H9 (cell line): ENCODE measurements at regions not wholly inside any gene's neighbourhood (a gene's known extent, or its start where the extent isn't known, plus 50 kb on each side); places are given as distances from the start of the nearest gene placed in this dataset.

Experiments
- DNase-seq: peaks from one replicate; pipeline ENCODE4 v3.0.0-alpha.2; 2017
- H2AFZ ChIP-seq: one replicate; pipeline ENCODE4 v1.6.1; 2013; ENCODE audit warnings: mild to moderate bottlenecking, low read length, control low read depth, moderate library complexity
- H2AK5ac ChIP-seq: 2 replicates; pipeline ENCODE4 v1.6.1; 2013; ENCODE audit warnings: low read length, control low read depth, mixed read lengths; ENCODE audit not compliant: insufficient read length
- H2BK120ac ChIP-seq: one replicate; pipeline ENCODE4 v1.6.1; 2013; ENCODE audit warnings: low read depth, mild to moderate bottlenecking, low read length, control low read depth, inconsistent platforms; ENCODE audit not compliant: poor library complexity, severe bottlenecking
- H2BK12ac ChIP-seq: 2 replicates; pipeline ENCODE4 v1.6.1; 2013; ENCODE audit warnings: low read length, control low read depth, mixed read lengths, low read depth; ENCODE audit not compliant: insufficient read length
- H2BK15ac ChIP-seq: 2 replicates; pipeline ENCODE4 v1.6.1; 2013; ENCODE audit warnings: low read depth, low read length, control low read depth
- H2BK20ac ChIP-seq: one replicate; pipeline ENCODE4 v1.6.1; 2013; ENCODE audit warnings: low read depth, mild to moderate bottlenecking, low read length, control low read depth, inconsistent platforms; ENCODE audit not compliant: poor library complexity, severe bottlenecking
- H2BK5ac ChIP-seq: 2 replicates; pipeline ENCODE4 v1.6.1; 2013; ENCODE audit warnings: low read length, control low read depth, mixed read lengths; ENCODE audit not compliant: insufficient read length
- H3K14ac ChIP-seq: 2 replicates; pipeline ENCODE4 v1.6.1; 2013; ENCODE audit warnings: low read length, control low read depth; ENCODE audit not compliant: insufficient read depth
- H3K18ac ChIP-seq: 2 replicates; pipeline ENCODE4 v1.6.1; 2013; ENCODE audit warnings: low read depth, mild to moderate bottlenecking, mixed read lengths, low read length, control low read depth; ENCODE audit not compliant: insufficient read length
- H3K23ac ChIP-seq: 2 replicates; pipeline ENCODE4 v1.6.1; 2013; ENCODE audit warnings: low read length, control low read depth, mixed read lengths, low read depth; ENCODE audit not compliant: insufficient read length
- H3K23me2 ChIP-seq: 2 replicates; pipeline ENCODE4 v1.6.1; 2013; ENCODE audit warnings: low read depth, mild to moderate bottlenecking, mixed read lengths, low read length, control low read depth; ENCODE audit not compliant: insufficient read length, poor library complexity, severe bottlenecking
- H3K27ac ChIP-seq: 2 replicates; pipeline ENCODE4 v1.5.1; 2013; ENCODE audit warnings: low read length, control low read depth, mixed read lengths, low read depth; ENCODE audit not compliant: insufficient read length
- H3K27me3 ChIP-seq: 2 replicates; pipeline ENCODE4 v1.6.1; 2013; ENCODE audit warnings: low read length, control low read depth, inconsistent platforms; ENCODE audit not compliant: insufficient read depth
- H3K4ac ChIP-seq: 2 replicates; pipeline ENCODE4 v1.6.1; 2013; ENCODE audit warnings: low read depth, mild to moderate bottlenecking, control low read depth, inconsistent platforms, low read length, moderate library complexity
- H3K4me1 ChIP-seq: 2 replicates; pipeline ENCODE4 v1.6.1; 2013; ENCODE audit warnings: low read length, control low read depth, inconsistent platforms; ENCODE audit not compliant: insufficient read depth
- H3K4me2 ChIP-seq: 2 replicates; pipeline ENCODE4 v1.6.1; 2013; ENCODE audit warnings: low read length, control low read depth, mixed read lengths; ENCODE audit not compliant: insufficient read length, insufficient read depth
- H3K56ac ChIP-seq: 2 replicates; pipeline ENCODE4 v1.6.1; 2013; ENCODE audit warnings: low read depth, mild to moderate bottlenecking, mixed read lengths, low read length, control low read depth; ENCODE audit not compliant: insufficient read length
- H3K79me1 ChIP-seq: 2 replicates; pipeline ENCODE4 v1.6.1; 2013; ENCODE audit warnings: low read depth, mild to moderate bottlenecking, moderate library complexity, low read length, control low read depth, inconsistent platforms; ENCODE audit not compliant: insufficient read depth, poor library complexity, severe bottlenecking
- H3K79me2 ChIP-seq: 2 replicates; pipeline ENCODE4 v1.6.1; 2013; ENCODE audit warnings: low read length, control low read depth, inconsistent platforms; ENCODE audit not compliant: insufficient read depth
- H3K9ac ChIP-seq: 2 replicates; pipeline ENCODE4 v1.6.1; 2013; ENCODE audit warnings: low read length, control low read depth, mixed read lengths; ENCODE audit not compliant: insufficient read length; ENCODE audit errors: extremely low read depth
- H3K9me3 ChIP-seq: one replicate; pipeline ENCODE4 v1.6.1; 2013; ENCODE audit warnings: low read depth, low read length, inconsistent platforms; ENCODE audit not compliant: control insufficient read depth
- H3T11ph ChIP-seq: one replicate; pipeline ENCODE4 v1.6.1; 2013; ENCODE audit warnings: mild to moderate bottlenecking, low read length, control low read depth, inconsistent platforms
- H4K20me1 ChIP-seq: one replicate; pipeline ENCODE4 v1.6.1; 2013; ENCODE audit not compliant: control insufficient read depth, insufficient read length, insufficient read depth
- H4K5ac ChIP-seq: 2 replicates; pipeline ENCODE4 v1.6.1; 2013; ENCODE audit warnings: low read depth, mild to moderate bottlenecking, mixed read lengths, low read length, control low read depth; ENCODE audit not compliant: insufficient read length
- H4K8ac ChIP-seq: replicated peaks from 2 replicates; pipeline ENCODE4 v1.6.1; 2013; ENCODE audit warnings: low read length, control low read depth, mixed read lengths, low read depth; ENCODE audit not compliant: insufficient read length
- H4K91ac ChIP-seq: 2 replicates; pipeline ENCODE4 v1.6.1; 2013; ENCODE audit warnings: low read depth, mild to moderate bottlenecking, moderate library complexity, mixed read lengths, low read length, control low read depth; ENCODE audit not compliant: insufficient read length
- H3K27ac Mint-ChIP-seq, 3 experiments: 2 replicates in 2 of 3; 3 replicates in 1 of 3; pipeline ENCODE4 v1.8.0; 2020 to 2021; ENCODE audit warnings: mixed read lengths in 3 of 3, mild to moderate bottlenecking in 1 of 3, moderate library complexity in 1 of 3
- H3K27me3 Mint-ChIP-seq: 2 replicates; pipeline ENCODE4 v1.8.0; 2021; ENCODE audit warnings: low read depth, mild to moderate bottlenecking, moderate library complexity, mixed read lengths
- H3K36me3 Mint-ChIP-seq, 3 experiments: 2 replicates in 2 of 3; 3 replicates in 1 of 3; pipeline ENCODE4 v1.8.0; 2020 to 2021; ENCODE audit warnings: low read depth in 3 of 3, mixed read lengths in 3 of 3; ENCODE audit not compliant: insufficient read depth in 1 of 3
- H3K4me1 Mint-ChIP-seq, 2 experiments: 2 replicates each; pipeline ENCODE4 v1.8.0; 2020; ENCODE audit warnings: mixed read lengths in 2 of 2
- H3K4me3 Mint-ChIP-seq, 2 experiments: 2 replicates in 1 of 2; 3 replicates in 1 of 2; pipeline ENCODE4 v1.8.0; 2020 to 2021; ENCODE audit warnings: mild to moderate bottlenecking in 2 of 2, mixed read lengths in 2 of 2, moderate library complexity in 1 of 2
- H3K9me3 Mint-ChIP-seq, 2 experiments: 2 replicates in 1 of 2; 3 replicates in 1 of 2; pipeline ENCODE4 v1.8.0; 2020; ENCODE audit warnings: mild to moderate bottlenecking in 2 of 2, mixed read lengths in 2 of 2, moderate library complexity in 1 of 2
- TF ChIP-seq, protein P1 (sequence below): fragments of 200-600 bp; sonication (generic); conservative IDR thresholded peaks from 3 replicates; pipeline ENCODE4 v1.8.0; 2021; ENCODE audit warnings: antibody characterized with exemption, mild to moderate bottlenecking

GRCh38 chr4:137677863-137678262 is 145.6 kb upstream of the PCDH18 start:
- H4K5ac ChIP-seq = no peak overlapping the region
- H4K91ac ChIP-seq = no peak overlapping the region
- H3K27me3 ChIP-seq = no peaks in the 10 kb centered on the region
- Mint-ChIP-seq H3K4me3 (no peak overlapping the region), H3K27ac (no peak overlapping the region), H3K9me3 (peaks cover 5 to 8% of the 10 kb centered on the region in 2 experiments; a peak in 4 of 5 replicates), H3K27me3 (no peaks in the 10 kb centered on the region), H3K36me3 (peaks cover 0 to 16% (median 7%) of the 10 kb centered on the region in 3 experiments; a peak in 5 of 7 replicates), H3K4me1 (peaks cover 24 to 27% of the 10 kb centered on the region in 2 experiments)
- H2AK5ac ChIP-seq = no peak overlapping the region
- no peak overlapping the region for H3K4me2 ChIP-seq
- no peaks in the 10 kb centered on the region for H3K4me1 ChIP-seq
- no peak for DNase-seq
- no peak overlapping the region for H3K27ac ChIP-seq
- no peak overlapping the region for H3K23ac ChIP-seq
- no peaks in the 10 kb centered on the region for H3K9me3 ChIP-seq
- H2BK15ac ChIP-seq = no peak overlapping the region
- no peaks in the 10 kb centered on the region for H3K79me2 ChIP-seq
- no peak overlapping the region for H3K56ac ChIP-seq
- H2AFZ ChIP-seq = no peak overlapping the region
- no peak overlapping the region for H2BK5ac ChIP-seq
- no peak overlapping the region for H4K8ac ChIP-seq
- no peak overlapping the region for H2BK12ac ChIP-seq
- H2BK120ac ChIP-seq = no peak overlapping the region
- no peaks in the 10 kb centered on the region for H3K79me1 ChIP-seq
- peaks cover 2% of the 10 kb centered on the region for H4K20me1 ChIP-seq
- H3T11ph ChIP-seq = no peak overlapping the region
- H3K18ac ChIP-seq = no peak overlapping the region
- H3K4ac ChIP-seq = no peak overlapping the region
- no peak overlapping the region for H2BK20ac ChIP-seq
- H3K9ac ChIP-seq = no peak overlapping the region
- no peak overlapping the region for H3K14ac ChIP-seq
- no peaks in the 10 kb centered on the region for H3K23me2 ChIP-seq
- TF ChIP-seq, protein P1, sequence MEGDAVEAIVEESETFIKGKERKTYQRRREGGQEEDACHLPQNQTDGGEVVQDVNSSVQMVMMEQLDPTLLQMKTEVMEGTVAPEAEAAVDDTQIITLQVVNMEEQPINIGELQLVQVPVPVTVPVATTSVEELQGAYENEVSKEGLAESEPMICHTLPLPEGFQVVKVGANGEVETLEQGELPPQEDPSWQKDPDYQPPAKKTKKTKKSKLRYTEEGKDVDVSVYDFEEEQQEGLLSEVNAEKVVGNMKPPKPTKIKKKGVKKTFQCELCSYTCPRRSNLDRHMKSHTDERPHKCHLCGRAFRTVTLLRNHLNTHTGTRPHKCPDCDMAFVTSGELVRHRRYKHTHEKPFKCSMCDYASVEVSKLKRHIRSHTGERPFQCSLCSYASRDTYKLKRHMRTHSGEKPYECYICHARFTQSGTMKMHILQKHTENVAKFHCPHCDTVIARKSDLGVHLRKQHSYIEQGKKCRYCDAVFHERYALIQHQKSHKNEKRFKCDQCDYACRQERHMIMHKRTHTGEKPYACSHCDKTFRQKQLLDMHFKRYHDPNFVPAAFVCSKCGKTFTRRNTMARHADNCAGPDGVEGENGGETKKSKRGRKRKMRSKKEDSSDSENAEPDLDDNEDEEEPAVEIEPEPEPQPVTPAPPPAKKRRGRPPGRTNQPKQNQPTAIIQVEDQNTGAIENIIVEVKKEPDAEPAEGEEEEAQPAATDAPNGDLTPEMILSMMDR = no peak
